Activated CD4-positive, alpha-beta memory T cell treated with anti-CD3 and anti-CD28 coated beads, Interleukin-2, amount 10 ng/mL, durations not matched to agents 7 days and 5 days (primary cell): ENCODE measurements at regions not wholly inside any gene's neighbourhood (a gene's known extent, or its start where the extent isn't known, plus 50 kb on each side); places are given as distances from the start of the nearest gene placed in this dataset.

Source experiments
- CTCF ChIA-PET: fragments of 350-600 bp; sonication (Branson Sonifier 250); formaldehyde crosslinking; loops from one replicate; lab custom pipeline; 2021; ENCODE audit warnings: antibody characterized with exemption, inconsistent platforms; lab: Charles Lee
- POLR2A ChIA-PET: fragments of 350-600 bp; sonication (Branson Sonifier 250); formaldehyde crosslinking; loops from one replicate; lab custom pipeline; 2021; ENCODE audit warnings: antibody characterized with exemption; lab: Charles Lee
- DNase-seq: peaks from one replicate; pipeline ENCODE4 v3.0.0-alpha.2; 2020
- H3K27ac Mint-ChIP-seq: one replicate; pipeline ENCODE4 v1.8.0; 2021; ENCODE audit warnings: mild to moderate bottlenecking, mixed read lengths
- H3K27me3 Mint-ChIP-seq: one replicate; pipeline ENCODE4 v1.8.0; 2021; ENCODE audit warnings: mixed read lengths
- H3K36me3 Mint-ChIP-seq: one replicate; pipeline ENCODE4 v1.8.0; 2021; ENCODE audit warnings: low read depth, mixed read lengths
- H3K4me1 Mint-ChIP-seq: one replicate; pipeline ENCODE4 v1.8.0; 2021; ENCODE audit warnings: mixed read lengths
- H3K4me3 Mint-ChIP-seq: one replicate; pipeline ENCODE4 v1.8.0; 2021; ENCODE audit warnings: mild to moderate bottlenecking, mixed read lengths
- H3K9me3 Mint-ChIP-seq: one replicate; pipeline ENCODE4 v1.8.0; 2021; ENCODE audit warnings: mixed read lengths

DNA sequence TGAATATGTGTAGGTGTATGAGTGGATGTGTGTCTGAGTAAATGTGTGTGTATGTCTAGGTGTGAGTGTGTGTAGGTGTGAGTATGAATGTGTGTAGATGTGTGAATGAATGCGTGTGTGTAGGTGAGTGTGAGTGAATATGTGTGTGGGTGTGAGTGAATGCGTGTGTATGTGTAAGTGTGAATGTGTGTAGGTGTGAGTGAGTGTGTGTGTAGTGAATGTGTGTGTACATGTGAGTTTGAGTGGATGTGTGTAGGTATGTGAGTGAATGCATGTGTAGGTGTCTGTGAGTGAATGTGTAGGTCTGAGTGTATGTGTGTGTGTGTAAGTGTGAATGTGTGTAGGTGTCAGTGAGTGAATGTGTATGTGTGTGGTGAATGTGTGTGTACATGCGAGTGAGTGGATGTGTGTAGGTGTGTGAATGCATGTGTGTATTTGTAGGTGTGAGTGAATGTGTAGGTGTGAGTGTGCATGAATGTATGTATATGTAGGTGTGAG, 201.0 kb upstream of the ZNF536 start:
- DNase-seq: no peak
- ChIA-PET CTCF (no interaction called here), POLR2A (no interaction called here)
- no peaks in the 10 kb centered on the region for H3K4me1 Mint-ChIP-seq
- no peaks in the 10 kb centered on the region for H3K27me3 Mint-ChIP-seq
- no peaks in the 10 kb centered on the region for H3K36me3 Mint-ChIP-seq
- no peak overlapping the region for H3K4me3 Mint-ChIP-seq
- H3K27ac Mint-ChIP-seq: no peak overlapping the region
- H3K9me3 Mint-ChIP-seq: no peaks in the 10 kb centered on the region

DNA sequence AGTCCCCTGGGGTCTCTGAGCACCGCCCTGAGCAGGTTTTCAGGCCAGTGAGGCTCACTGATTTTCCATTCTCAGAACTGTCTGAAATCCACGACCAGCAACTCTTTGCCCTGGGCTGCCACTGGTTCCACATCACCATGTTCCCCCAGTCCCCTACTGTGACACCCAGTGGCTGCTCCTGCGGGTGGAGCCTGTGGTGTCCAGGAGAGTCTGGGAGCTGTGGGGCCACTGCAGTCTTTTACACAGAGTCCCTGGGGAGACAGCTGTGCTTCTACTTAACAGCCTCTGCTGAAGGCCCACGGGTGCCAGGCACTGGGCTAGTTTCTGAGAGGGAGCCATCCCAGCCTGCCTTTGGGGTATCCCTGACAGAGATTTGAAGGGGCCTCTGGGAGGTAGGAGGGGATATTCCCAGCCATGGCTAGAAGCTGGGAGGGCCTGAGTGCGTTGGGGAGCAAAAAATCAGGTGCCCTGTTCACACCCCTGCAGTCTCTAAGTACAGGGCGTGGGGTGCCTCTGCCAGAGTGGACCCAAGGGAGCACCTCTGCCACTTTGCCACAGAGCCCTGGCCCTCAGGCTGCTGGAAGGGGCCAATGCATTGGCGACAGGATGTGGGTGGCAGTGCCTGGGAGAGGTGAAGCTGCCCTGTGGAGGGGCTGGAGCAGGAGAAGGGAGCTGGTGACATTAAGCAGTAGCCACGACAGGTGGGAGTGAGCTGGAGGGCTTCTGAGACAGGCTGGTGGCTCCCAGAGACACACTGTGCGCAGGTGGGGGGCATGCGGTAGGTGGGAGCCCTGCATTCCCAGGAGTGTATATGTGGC, 200.2 kb upstream of the ZNF536 start:
- Mint-ChIP-seq H3K9me3 (no peaks in the 10 kb centered on the region), H3K4me1 (no peaks in the 10 kb centered on the region), H3K36me3 (no peaks in the 10 kb centered on the region), H3K27me3 (no peaks in the 10 kb centered on the region), H3K4me3 (no peak overlapping the region), H3K27ac (no peak overlapping the region)
- ChIA-PET POLR2A (no interaction called here), CTCF (no interaction called here)
- DNase-seq: no peak

DNA sequence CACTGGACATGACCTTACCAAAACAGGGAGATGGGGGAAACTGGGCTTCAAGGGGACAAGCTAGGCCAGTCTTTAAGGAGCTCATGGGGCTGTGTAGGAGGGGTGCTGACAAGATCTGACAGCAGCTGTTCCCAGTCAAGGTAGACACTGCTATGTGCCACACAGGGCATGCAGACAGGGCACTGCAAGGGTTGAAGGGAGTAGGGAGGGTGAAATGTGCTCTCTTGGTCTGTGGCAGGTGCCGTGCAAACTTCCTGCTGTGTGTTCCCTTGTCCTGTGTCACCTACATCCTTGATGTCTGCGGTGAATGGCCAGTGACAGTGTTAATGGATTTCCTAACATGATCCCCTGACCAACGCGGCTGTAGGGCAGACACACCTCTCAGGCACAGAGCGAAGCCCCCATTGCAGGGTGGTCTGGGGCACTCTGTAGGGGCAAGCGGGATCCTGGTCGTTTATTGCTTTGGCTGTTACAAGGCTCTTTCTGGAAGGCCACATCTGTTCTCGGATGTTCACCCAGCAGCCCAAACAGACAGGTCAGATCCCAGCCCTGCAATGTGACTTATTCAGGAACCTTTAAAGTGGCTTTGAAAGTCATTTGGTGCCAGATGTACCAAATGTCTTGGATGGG, 199.5 kb upstream of the ZNF536 start:
- no peaks in the 10 kb centered on the region for H3K4me1 Mint-ChIP-seq
- no peaks in the 10 kb centered on the region for H3K36me3 Mint-ChIP-seq
- ChIA-PET POLR2A (no interaction called here), CTCF (no interaction called here)
- no peaks in the 10 kb centered on the region for H3K27me3 Mint-ChIP-seq
- no peak overlapping the region for H3K27ac Mint-ChIP-seq
- no peak for DNase-seq
- H3K4me3 Mint-ChIP-seq: no peak overlapping the region
- H3K9me3 Mint-ChIP-seq: no peaks in the 10 kb centered on the region

DNA sequence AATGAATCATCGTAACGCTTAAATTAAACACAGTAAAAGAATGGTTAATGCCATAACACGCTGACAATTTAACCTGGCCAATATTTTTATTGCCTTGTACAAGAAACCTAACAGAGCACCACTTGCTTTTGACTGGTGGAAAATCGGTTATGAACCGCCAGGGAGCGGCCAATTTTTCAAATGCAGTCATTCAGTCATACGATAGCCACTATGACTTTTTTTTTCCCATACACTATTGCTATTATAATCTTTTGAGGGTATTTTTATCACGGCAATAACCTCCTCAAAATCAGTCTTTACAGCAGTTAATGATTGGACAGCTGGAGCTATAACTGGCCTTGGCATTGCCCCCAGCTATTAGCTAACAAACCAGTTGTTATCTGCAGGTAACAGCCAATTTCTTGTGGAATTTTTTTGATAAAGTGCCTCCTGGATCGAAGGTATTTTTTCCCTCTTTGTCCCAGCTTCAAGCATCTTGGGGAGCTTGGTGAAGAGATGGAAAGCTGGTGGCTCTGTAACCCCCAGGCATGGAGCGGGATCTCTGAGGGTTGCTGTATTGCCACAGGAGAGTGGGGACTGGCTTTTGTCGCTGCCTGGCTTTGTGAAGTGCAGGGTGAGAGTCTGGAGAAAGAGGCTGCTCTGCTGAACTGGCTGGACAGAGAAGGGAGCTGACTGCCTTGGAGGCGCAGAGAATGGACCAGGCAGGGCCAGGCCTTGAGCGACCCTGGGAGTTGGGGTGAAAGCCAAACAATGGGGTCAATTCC, 198.4 kb upstream of the ZNF536 start:
- ChIA-PET CTCF (no interaction called here), POLR2A (no interaction called here)
- H3K4me3 Mint-ChIP-seq: no peak overlapping the region
- no peak for DNase-seq
- H3K9me3 Mint-ChIP-seq: no peaks in the 10 kb centered on the region
- H3K27ac Mint-ChIP-seq: no peak overlapping the region
- H3K4me1 Mint-ChIP-seq: no peaks in the 10 kb centered on the region
- H3K36me3 Mint-ChIP-seq: no peaks in the 10 kb centered on the region
- no peaks in the 10 kb centered on the region for H3K27me3 Mint-ChIP-seq

GRCh38 chr19:30174357-30174645, 197.9 kb upstream of the ZNF536 start:
- no peak for DNase-seq
- Mint-ChIP-seq H3K27me3 (no peaks in the 10 kb centered on the region), H3K4me3 (no peak overlapping the region), H3K27ac (no peak overlapping the region), H3K36me3 (no peaks in the 10 kb centered on the region), H3K4me1 (no peaks in the 10 kb centered on the region), H3K9me3 (no peaks in the 10 kb centered on the region)
- POLR2A ChIA-PET: no interaction called here
- CTCF ChIA-PET: no interaction called here

DNA sequence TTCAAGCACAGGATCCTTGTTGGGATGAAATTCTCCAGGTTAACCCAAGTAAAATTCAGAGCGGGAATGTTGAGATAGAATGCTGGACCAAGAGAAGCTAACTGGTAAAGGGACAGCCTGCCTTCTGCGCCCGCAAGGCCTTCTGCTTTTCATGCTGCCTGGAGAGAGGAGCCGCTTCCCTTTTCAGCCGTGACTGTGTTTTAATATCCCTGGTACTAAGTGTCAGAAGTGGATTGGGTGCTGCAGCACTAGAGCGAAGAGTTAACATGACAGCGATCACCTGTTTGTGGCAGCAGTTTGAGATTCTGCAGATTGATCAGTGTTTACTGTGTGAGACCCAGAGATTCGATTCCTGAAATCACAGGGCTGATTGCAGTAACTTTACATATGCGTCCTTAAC, 197.4 kb upstream of the ZNF536 start:
- POLR2A ChIA-PET: no interaction called here
- no peaks in the 10 kb centered on the region for H3K36me3 Mint-ChIP-seq
- no peak overlapping the region for H3K4me3 Mint-ChIP-seq
- no peak overlapping the region for H3K27ac Mint-ChIP-seq
- H3K27me3 Mint-ChIP-seq: no peaks in the 10 kb centered on the region
- DNase-seq: no peak
- H3K9me3 Mint-ChIP-seq: no peaks in the 10 kb centered on the region
- CTCF ChIA-PET: no interaction called here
- H3K4me1 Mint-ChIP-seq: no peaks in the 10 kb centered on the region

DNA sequence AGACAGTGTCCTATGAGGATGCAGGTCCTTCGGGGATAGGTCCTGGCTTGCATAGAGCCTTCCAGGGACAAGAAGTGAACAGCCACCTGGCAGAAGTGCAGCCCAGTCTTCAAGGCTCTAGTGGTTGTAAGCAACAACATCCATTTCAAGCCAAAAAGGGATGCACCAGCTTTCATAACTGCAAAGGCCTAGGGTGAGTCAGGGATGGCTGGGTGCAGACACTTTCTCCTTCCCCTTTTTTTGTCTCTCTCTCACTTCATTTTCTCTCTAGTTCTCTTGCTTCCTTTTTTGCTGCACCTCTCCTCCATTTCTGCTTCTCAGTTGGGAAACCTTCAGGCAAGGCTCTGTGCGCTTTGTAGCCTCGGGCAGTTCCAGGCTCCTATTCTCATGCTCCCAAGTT, 196.2 kb upstream of the ZNF536 start:
- H3K27me3 Mint-ChIP-seq: no peaks in the 10 kb centered on the region
- ChIA-PET CTCF (no interaction called here), POLR2A (no interaction called here)
- H3K4me3 Mint-ChIP-seq: no peak overlapping the region
- peaks cover 3% of the 10 kb centered on the region for H3K9me3 Mint-ChIP-seq
- no peaks in the 10 kb centered on the region for H3K36me3 Mint-ChIP-seq
- no peak for DNase-seq
- H3K4me1 Mint-ChIP-seq: no peaks in the 10 kb centered on the region
- H3K27ac Mint-ChIP-seq: no peak overlapping the region

- CTCF ChIA-PET: no interaction called here
- Mint-ChIP-seq H3K36me3 (no peaks in the 10 kb centered on the region), H3K9me3 (peaks cover 14% of the 10 kb centered on the region), H3K4me3 (no peak overlapping the region), H3K4me1 (no peaks in the 10 kb centered on the region), H3K27ac (no peak overlapping the region), H3K27me3 (no peaks in the 10 kb centered on the region)
- POLR2A ChIA-PET: no interaction called here
- no peak for DNase-seq
Observed at GRCh38 chr19:30178721-30179402, 193.3 kb upstream of the ZNF536 start.

- Mint-ChIP-seq H3K27me3 (no peaks in the 10 kb centered on the region), H3K36me3 (no peaks in the 10 kb centered on the region), H3K4me1 (no peaks in the 10 kb centered on the region), H3K9me3 (peaks cover 21% of the 10 kb centered on the region), H3K27ac (no peak overlapping the region), H3K4me3 (no peak overlapping the region)
- ChIA-PET CTCF (no interaction called here), POLR2A (no interaction called here)
- DNase-seq: no peak
Observed at GRCh38 chr19:30180691-30181090, 191.5 kb upstream of the ZNF536 start.

GRCh38 chr19:30183807-30184490, 188.2 kb upstream of the ZNF536 start:
- Mint-ChIP-seq H3K4me1 (no peaks in the 10 kb centered on the region), H3K36me3 (no peaks in the 10 kb centered on the region), H3K9me3 (peaks cover 24% of the 10 kb centered on the region), H3K4me3 (no peak overlapping the region), H3K27me3 (no peaks in the 10 kb centered on the region), H3K27ac (no peak overlapping the region)
- DNase-seq: no peak
- POLR2A ChIA-PET: no interaction called here
- CTCF ChIA-PET: no interaction called here

- CTCF ChIA-PET: interaction anchor here (0.7 kb wide), 1 partner anchor 471 kb away, joined by 4 read pairs; no protein-coding TSS in a partner anchor
- Mint-ChIP-seq H3K4me1 (no peaks in the 10 kb centered on the region), H3K36me3 (no peaks in the 10 kb centered on the region), H3K4me3 (no peak overlapping the region), H3K27me3 (no peaks in the 10 kb centered on the region), H3K9me3 (no peaks in the 10 kb centered on the region), H3K27ac (no peak overlapping the region)
- POLR2A ChIA-PET: no interaction called here
- DNase-seq: no peak
Observed at GRCh38 chr19:30202060-30202600, 170.1 kb upstream of the ZNF536 start.

GRCh38 chr19:30204721-30205120, 167.5 kb upstream of the ZNF536 start:
- no peaks in the 10 kb centered on the region for H3K36me3 Mint-ChIP-seq
- DNase-seq: no peak
- no peaks in the 10 kb centered on the region for H3K27me3 Mint-ChIP-seq
- no peak overlapping the region for H3K4me3 Mint-ChIP-seq
- H3K27ac Mint-ChIP-seq: no peak overlapping the region
- H3K4me1 Mint-ChIP-seq: no peaks in the 10 kb centered on the region
- ChIA-PET CTCF (no interaction called here), POLR2A (no interaction called here)
- H3K9me3 Mint-ChIP-seq: no peaks in the 10 kb centered on the region
